ENCODE measurements at regions not wholly inside any gene's neighbourhood (a gene's known extent, or its start where the extent isn't known, plus 50 kb on each side); places are given as distances from the start of the nearest gene placed in this dataset.

DNA sequence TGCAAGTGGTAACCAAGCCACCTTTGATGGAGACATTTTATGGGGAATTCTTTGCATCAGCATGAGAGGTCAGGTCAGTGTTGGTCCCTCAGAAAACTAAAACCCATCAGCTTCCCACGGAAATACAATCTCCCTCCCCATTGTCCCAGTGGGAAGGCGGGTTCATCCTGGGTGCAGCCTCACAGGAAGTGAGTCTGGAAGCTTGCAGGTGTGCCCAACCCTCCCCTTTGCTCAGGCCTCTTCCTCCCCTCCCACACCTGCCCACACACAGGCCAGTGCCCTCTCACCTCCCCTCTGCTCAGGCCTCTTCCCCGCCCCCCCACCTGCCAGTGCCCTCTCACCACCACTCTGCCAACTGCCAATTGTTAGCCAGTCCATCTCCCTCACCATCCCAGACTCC is 166.8 kb upstream of the RAB6C start:
- H3K9me3 ChIP-seq = peaks cover 0 to 10% of the 10 kb centered on the region in 2 donors
- H3K36me3 ChIP-seq = no peaks in the 10 kb centered on the region
- TF ChIP-seq CTCF (IDR thresholded peaks at IDR 0.05) = no peak
- H3K4me3 ChIP-seq = no peak overlapping the region
- no peak overlapping the region for H3K27ac ChIP-seq
- H3K4me1 ChIP-seq = peaks cover 0 to 6% of the 10 kb centered on the region in 2 donors
- intact Hi-C loops (cut with DNase I) = no loop called here
- DNase-seq (no peak), ATAC-seq (no peak)
- peaks cover 0 to 12% of the 10 kb centered on the region in 2 donors for H3K27me3 ChIP-seq

- Histone ChIP-seq H3K27me3 (peaks cover 0 to 12% of the 10 kb centered on the region in 2 donors), H3K36me3 (no peaks in the 10 kb centered on the region), H3K9me3 (peaks cover 0 to 10% of the 10 kb centered on the region in 2 donors), H3K27ac (no peak overlapping the region), H3K4me3 (no peak overlapping the region), H3K4me1 (peaks cover 0 to 6% of the 10 kb centered on the region in 2 donors)
- intact Hi-C loops (cut with DNase I) = no loop called here
- no peak for ATAC-seq
- DNase-seq = no peak
- no peak for TF ChIP-seq CTCF (IDR thresholded peaks at IDR 0.05)
These were observed 166.1 kb upstream of the RAB6C start for GRCh38 chr2:129813404-129813803.

DNA sequence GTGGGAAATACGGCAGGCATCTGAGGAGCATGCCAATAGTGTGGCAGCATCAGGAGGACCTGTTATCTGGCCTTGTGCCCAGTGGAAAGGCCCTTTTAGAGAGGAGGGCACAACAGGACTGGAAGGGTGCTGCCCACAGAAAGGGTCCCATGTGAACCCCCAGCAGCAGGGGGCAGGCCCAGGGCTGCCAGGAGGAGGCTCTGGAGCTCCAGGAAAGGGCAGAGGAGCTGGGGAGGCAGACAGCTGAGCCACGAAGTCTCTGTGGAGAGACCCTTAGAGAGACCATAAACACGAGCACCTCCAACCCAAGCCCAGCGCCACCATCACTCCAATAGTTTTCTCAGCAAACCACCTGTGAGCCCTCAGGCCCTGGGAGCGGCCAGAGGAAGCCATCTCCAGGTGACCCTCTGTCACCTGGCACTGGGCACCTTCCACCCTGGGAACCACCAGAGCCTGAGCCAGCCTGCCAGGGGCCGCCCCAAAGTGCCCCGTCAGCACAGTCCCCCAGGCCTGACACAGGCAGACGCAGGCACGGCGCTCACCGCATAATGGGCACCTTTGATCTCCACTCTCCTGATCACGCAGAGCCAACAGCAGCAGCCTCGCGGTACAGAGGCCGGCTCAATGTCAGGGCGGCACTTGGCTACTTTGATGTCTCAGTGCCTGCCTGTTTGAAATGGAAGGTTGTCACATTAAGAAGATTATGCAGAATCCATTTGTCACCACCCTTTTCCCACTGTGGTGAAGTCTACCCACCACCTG is 162.5 kb upstream of the RAB6C start:
- DNase-seq = peak in 1 of 4 donors; percentile 69
- no peaks in the 10 kb centered on the region for H3K27me3 ChIP-seq
- intact Hi-C loops (cut with DNase I) = no loop called here
- TF ChIP-seq CTCF (IDR thresholded peaks at IDR 0.05) = no peak
- no peak overlapping the region for H3K27ac ChIP-seq
- no peaks in the 10 kb centered on the region for H3K36me3 ChIP-seq
- H3K4me1 ChIP-seq = peaks cover 0 to 6% of the 10 kb centered on the region in 2 donors
- H3K4me3 ChIP-seq = no peak overlapping the region
- ATAC-seq = no peak
- peaks cover 0 to 10% of the 10 kb centered on the region in 2 donors for H3K9me3 ChIP-seq

- H3K9me3 ChIP-seq = peaks cover 0 to 8% of the 10 kb centered on the region in 2 donors
- ATAC-seq = no peak
- no peaks in the 10 kb centered on the region for H3K27me3 ChIP-seq
- no peaks in the 10 kb centered on the region for H3K4me1 ChIP-seq
- DNase-seq = peak in 1 of 4 donors; percentile 69
- no peak overlapping the region for H3K4me3 ChIP-seq
- TF ChIP-seq CTCF (IDR thresholded peaks at IDR 0.05) = no peak
- intact Hi-C loops (cut with DNase I) = no loop called here
- no peak overlapping the region for H3K27ac ChIP-seq
- H3K36me3 ChIP-seq = no peaks in the 10 kb centered on the region
These were observed 159.6 kb upstream of the RAB6C start for GRCh38 chr2:129819855-129820254.

DNA sequence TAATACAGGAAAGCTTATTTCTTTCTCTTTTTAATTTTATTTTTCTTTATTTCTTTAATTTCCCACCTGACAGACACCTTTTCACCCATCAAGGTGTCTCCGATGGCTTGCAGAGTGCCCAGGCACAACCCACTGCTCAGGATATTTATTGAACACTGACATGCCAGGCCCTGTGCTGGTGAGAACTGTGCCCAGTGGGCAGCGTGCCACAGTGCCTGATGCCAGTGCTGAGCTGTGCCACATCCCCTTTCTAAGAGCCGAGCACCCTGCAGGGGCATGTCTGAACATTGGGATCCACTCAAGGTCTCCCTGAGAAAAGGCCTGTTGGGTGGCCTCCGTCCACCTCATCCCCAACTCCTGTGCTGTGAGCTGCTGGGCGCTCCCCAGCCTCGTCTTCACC is 158.6 kb upstream of the RAB6C start:
- TF ChIP-seq CTCF (IDR thresholded peaks at IDR 0.05) = no peak
- DNase-seq = no peak
- no peaks in the 10 kb centered on the region for H3K36me3 ChIP-seq
- H3K9me3 ChIP-seq = no peaks in the 10 kb centered on the region
- intact Hi-C loops (cut with DNase I) = no loop called here
- no peaks in the 10 kb centered on the region for H3K4me1 ChIP-seq
- no peak overlapping the region for H3K27ac ChIP-seq
- H3K4me3 ChIP-seq = no peak overlapping the region
- no peaks in the 10 kb centered on the region for H3K27me3 ChIP-seq
- no peak for ATAC-seq
